Effector CD4-positive, alpha-beta T cell (primary cell): ENCODE measurements at regions not wholly inside any gene's neighbourhood (a gene's known extent, or its start where the extent isn't known, plus 50 kb on each side); places are given as distances from the start of the nearest gene placed in this dataset.

Source experiments
- DNase-seq: peaks from one replicate; pipeline ENCODE4 v3.0.0-alpha.2; 2020

- no peak for DNase-seq
Observed at GRCh38 chr6:91580635-91581034, 993.8 kb upstream of the MAP3K7 start.

- no peak for DNase-seq
Observed at GRCh38 chr6:91575032-91575431, 988.2 kb upstream of the MAP3K7 start.

- DNase-seq = no peak
Observed at GRCh38 chr6:91573826-91574416, 987.0 kb upstream of the MAP3K7 start.

- no peak for DNase-seq
Observed at GRCh38 chr6:91572878-91573277, 986.0 kb upstream of the MAP3K7 start.

GRCh38 chr6:91569071-91569470, 982.2 kb upstream of the MAP3K7 start:
- no peak for DNase-seq

GRCh38 chr6:91566467-91566866, 979.6 kb upstream of the MAP3K7 start:
- DNase-seq = no peak

GRCh38 chr6:91565207-91565606, 978.3 kb upstream of the MAP3K7 start:
- DNase-seq = no peak

- no peak for DNase-seq
Observed at GRCh38 chr6:91562955-91563354, 976.1 kb upstream of the MAP3K7 start.

GRCh38 chr6:91560409-91560808, 973.5 kb upstream of the MAP3K7 start:
- no peak for DNase-seq

GRCh38 chr6:91540902-91541301, 954.0 kb upstream of the MAP3K7 start:
- DNase-seq = no peak

- no peak for DNase-seq
Observed at GRCh38 chr6:91539456-91539855, 952.6 kb upstream of the MAP3K7 start.

GRCh38 chr6:91538622-91539021, 951.8 kb upstream of the MAP3K7 start:
- DNase-seq = no peak

- no peak for DNase-seq
Observed at GRCh38 chr6:91534614-91535013, 947.7 kb upstream of the MAP3K7 start.

GRCh38 chr6:91523511-91523910, 936.6 kb upstream of the MAP3K7 start:
- no peak for DNase-seq

GRCh38 chr6:91521999-91522398, 935.1 kb upstream of the MAP3K7 start:
- DNase-seq = no peak

GRCh38 chr6:91509711-91510110, 922.8 kb upstream of the MAP3K7 start:
- DNase-seq = no peak

- no peak for DNase-seq
Observed at GRCh38 chr6:91509039-91509438, 922.2 kb upstream of the MAP3K7 start.

- no peak for DNase-seq
Observed at GRCh38 chr6:91506509-91506908, 919.6 kb upstream of the MAP3K7 start.

- no peak for DNase-seq
Observed at GRCh38 chr6:91505199-91505598, 918.3 kb upstream of the MAP3K7 start.

- no peak for DNase-seq
Observed at GRCh38 chr6:91501930-91502329, 915.1 kb upstream of the MAP3K7 start.

- no peak for DNase-seq
Observed at GRCh38 chr6:91500689-91501303, 913.9 kb upstream of the MAP3K7 start.

- no peak for DNase-seq
Observed at GRCh38 chr6:91498576-91498975, 911.7 kb upstream of the MAP3K7 start.

- no peak for DNase-seq
Observed at GRCh38 chr6:91497770-91498169, 910.9 kb upstream of the MAP3K7 start.

GRCh38 chr6:91490671-91491301, 903.9 kb upstream of the MAP3K7 start:
- DNase-seq = no peak
